Stimulated activated CD4-positive, alpha-beta T cell treated with anti-CD3 and anti-CD28 coated beads, Interleukin-1b, Interleukin-23, amount 100 ng/mL, for 24 hours (primary cell): ENCODE measurements at regions not wholly inside any gene's neighbourhood (a gene's known extent, or its start where the extent isn't known, plus 50 kb on each side); places are given as distances from the start of the nearest gene placed in this dataset.

Experiments
- DNase-seq, 4 experiments: peaks; one replicate each; pipeline ENCODE4 v3.0.0-alpha.2; 2020; ENCODE audit warnings: low read depth in 4 of 4, low spot score in 1 of 4

DNA sequence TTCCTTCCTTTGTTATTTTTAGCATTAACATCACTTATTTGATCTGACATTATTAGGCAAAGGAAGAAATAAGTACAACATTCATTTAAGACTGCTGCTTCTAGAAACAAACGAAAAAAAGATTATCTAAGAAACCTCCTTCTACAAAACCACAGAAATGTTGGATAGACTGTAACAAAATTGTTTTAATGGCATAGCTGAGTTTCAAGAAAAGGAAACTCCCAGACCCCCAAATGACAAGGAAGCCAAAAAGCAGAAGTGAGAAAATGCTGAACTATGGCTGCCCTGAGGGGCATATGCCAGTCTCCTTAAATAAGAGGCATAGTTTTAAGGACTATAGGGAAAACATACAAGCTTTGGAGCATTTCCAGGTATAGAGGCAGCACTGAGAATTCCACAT, 1431.6 kb upstream of the TENM3 start:
- DNase-seq = no peak

DNA sequence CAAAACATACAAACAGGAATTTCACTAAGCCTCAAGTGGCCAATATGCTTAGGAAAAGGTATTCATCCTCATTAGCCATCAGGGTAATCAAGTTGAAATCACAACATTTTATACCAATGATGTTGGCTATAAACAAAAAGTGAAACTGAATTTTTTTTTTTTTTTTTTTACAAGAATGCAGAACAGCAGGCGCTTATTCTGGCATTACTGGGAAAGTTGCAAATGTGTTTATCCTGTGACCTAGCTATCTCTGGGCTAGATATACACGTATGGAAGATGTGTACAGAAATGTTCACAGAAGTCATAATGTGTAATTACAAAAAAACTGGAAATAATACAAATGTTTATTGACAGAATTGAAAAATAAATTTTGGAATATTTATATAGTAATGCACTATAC, 1430.4 kb upstream of the TENM3 start:
- no peak for DNase-seq

DNA sequence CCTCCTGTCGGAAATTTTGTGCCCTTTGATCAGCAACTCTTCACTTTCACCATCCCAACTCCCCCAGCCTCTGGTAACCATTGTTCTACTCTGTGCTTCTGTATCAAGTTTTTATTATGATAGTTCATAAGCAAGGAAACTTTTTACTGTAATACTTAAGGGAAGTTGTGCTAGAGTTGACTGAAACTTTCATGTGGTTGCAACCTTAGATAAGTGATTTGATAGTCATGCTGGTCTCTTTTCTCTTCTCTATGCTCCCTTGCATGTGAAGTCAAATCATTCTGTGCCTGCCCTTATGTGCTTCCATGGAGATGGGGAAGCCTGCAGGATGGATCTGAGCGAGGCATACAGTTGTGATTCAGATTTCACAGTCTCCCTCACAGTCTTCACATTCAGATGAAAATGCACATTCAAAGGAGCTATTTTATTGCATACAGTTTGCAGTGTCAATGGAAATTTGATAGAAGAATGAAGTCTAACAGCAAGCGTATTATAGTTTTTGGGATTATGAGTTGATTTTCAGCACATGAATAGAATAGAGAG, 1428.3 kb upstream of the TENM3 start:
- DNase-seq = no peak

DNA sequence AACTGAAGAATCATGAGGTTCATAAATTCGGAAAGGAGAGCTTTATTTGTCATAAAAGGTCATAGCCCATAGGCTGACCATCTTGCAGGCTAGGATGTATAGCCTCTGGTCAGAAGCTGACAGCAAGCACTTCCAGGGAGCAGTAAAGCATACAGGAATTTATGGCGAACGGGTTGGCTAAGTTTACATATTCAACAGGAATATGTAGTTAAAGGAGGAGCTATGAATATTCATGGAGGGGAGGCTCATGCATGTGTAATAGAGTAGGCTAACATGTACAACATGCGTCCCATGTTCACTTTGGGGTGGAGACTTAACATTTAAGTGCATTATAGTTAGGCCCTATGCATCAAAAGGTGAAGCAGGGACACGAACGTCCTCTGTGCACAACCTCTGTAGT, 1425.7 kb upstream of the TENM3 start:
- DNase-seq = no peak

DNA sequence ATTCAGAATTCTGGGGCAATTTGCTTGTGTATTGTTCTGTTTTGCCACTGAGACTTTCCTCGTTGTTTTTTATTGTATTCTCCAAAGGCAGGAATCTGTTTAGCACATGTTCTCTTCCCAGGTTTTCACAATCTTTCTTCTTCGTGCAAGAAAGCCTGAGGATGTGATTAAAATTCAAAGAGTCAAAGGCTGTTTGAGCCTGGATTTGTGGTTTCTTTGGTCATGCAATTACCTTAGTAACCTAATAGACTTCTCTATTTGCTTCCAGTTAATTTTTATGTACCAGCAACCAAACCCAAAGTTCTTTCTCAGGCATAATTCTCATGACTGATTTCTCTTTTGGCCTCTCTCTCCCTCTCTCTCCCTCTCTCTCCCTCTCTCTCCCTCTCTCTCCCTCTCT, 1420.1 kb upstream of the TENM3 start:
- DNase-seq = no peak

DNA sequence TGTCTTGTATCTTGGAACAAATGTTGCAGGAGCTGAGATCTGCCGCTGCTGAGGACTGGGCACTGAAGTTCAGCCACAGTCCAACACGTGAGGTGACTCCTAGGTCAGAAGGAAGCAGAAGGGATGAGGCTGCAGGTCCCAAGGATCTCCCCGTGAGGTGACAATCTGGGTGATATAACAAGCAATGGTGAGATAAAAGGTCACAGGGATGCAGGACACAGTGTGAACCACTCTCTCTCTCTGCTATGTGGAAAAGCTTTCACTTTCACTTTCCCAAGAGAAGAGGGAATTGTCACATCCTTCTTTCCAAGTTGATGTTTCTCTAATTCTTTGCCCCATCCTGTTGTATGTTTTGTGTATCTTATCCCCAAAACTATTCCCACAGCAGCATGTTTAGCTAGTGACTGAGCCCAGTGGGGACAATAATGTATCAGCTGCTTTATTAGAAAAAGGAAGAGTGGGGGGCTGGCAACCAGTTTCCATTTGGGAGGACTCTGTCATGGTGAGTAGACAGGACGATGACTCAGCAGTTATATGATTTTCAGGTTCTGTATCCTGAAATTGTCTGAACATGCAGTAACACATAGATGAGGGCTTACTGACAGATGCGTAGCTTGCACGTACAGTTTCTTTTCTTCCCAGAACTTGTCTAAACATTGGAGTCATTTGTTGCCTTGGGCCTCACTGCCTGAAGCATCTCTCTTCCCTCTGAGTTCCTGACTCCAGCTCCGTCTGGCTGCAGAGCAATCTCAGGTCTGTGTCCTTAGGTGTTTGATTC, 1415.8 kb upstream of the TENM3 start:
- no peak for DNase-seq

DNA sequence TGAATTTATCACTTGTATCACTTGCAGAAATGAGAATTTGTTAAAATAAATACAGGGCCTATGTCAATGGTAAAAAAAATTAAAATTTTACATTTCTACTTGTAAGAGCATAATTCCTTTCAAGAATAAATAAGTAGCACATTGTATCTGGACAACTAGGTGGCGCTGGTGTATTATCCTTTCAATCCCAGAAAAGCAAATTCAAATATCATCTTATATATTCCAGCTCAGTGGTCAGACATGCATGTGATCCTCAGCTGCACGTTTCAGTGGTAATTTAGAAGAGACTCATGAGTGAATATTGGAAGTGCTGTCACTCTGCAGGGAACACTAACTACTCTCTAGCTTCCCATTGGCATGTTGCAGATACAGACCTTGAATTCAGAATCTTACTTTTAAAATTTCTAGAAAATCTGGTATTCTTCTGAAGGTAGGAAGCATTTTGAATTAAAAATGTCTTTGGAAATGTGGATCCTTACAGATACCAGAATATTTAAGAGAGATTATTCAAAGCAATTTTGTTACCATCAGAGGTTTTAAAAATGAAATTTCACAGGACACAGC, 1414.7 kb upstream of the TENM3 start:
- no peak for DNase-seq

DNA sequence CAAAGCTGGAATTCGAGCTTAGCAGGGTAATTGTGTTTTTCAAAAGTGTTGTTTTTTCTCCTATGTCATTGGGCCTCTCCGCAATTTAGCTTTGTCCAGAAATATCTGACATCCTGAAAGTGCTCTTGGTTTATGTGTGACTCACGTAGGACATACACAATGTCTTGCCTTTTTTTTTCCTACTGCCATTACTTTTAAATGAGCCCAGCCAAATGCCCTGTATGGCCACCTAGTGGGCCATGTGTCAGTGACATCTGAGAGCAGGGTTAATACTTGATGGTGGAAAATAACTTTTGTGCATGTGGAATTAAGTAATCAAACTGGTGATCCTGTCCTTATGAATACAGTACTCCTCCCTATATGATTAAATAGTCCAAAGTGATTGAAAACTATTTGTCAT, 1411.1 kb upstream of the TENM3 start:
- DNase-seq = no peak

DNA sequence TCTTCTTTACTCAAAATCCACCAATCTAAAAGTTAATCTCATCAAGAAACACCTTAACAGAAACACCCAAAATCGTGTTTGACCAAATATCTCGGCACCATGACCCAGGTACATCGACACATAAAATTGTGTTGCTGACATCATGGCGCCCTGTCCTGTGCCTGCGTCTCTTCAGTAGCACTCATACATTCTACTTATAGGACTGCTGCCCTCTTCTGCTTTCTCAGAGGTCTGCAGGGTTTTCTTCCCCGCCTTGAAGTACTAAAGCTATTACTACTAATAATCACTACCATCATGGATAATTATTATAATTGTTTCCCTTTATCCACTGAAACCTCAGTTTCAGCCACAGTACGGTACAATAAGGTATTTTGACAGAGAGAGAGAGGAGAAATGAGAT, 1403.1 kb upstream of the TENM3 start:
- DNase-seq = no peak

DNA sequence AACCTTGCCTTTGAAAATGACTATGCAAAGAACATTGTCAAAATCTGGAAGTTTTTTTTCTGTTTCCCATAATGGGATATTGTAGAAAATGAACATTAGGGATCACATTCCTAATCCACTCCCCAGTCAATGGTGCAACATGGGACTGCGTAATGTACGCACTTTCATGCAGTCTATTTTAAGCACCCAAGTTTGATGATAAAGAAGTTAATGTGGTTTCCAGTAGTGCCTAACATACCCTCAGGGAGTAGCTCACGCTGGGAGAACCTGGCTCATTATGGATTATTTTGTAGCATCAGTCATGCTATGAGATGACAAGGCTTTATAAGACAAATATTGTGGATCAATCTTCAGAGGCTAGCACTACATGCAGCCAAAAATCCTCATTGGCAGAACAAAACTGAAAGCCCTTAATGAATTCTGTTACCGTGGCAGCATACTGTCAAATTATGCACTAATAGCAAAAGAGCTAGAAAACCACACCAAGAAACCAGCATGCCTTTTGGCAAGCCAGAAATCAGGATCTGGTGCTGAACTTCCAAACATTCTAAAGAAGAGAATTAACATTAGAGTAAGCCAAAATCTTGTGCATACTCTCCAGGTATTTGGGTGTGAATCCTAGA, 1392.8 kb upstream of the TENM3 start:
- DNase-seq = no peak

DNA sequence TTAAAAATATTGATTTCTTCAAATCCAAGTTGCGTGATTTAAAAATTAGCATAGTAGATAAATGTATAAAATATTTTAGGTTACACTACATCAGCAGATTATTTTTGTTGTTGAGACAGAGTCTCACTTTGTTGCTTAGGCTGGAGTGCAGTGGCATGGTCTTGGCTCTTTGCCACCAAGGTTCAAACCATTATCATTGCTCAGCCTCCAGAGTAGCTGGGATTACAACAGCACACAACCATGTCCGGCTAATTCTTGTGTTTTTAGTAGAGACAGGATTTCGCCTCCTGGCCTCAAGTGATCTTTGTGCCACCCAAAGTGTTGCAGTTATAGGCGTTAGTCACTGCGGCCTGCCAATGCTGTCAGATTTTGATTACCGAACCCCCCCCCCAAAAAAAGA, 1390.5 kb upstream of the TENM3 start:
- no peak for DNase-seq

DNA sequence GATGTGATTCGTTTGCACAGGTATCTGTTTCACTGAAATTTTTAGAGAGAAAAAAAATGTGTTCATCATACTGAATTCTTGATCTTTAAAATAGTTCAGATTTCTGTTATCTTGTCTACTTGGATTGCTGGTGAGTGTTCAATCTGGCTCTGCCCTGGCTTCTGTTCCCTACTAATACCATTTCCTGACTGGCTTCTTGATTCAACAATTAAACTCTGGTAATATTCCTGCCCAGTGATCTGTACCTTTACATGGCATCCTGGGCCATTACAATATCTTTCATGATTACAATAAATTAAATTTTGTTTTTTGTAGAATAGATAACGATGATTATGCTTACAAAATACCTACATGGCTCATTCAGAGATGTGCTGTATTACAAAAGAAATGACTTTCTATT, 1388.0 kb upstream of the TENM3 start:
- no peak for DNase-seq

DNA sequence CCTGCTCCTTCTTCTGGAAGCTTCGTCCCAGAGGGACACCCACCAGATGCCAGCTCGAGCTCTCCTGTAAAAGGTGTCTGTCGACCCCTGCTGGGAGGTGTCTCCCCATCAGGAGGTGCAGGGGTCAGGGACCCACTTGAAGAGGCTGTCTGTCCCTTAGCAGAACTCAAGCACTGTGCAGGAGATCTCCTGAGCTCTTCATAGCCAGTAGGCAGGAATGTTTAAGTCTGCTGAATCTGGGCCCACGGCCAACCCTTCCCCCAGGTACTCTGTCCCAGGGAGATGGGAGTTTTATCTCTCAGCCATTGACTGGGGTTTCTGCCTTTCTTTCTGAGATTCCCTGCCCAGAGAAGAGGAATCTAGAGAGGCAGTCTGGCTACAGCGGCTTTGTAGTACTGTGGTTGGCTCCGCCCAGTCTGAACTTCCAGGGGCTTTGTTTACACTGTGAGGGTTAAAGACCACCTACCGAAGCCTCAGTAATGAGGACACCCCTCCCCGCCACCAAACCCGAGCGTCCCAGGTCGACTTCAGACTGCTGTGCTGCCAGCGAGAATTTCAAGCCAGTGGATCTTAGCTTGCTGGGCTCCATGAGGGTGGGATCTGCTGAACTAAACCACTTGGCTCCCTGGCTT, 1383.0 kb upstream of the TENM3 start:
- DNase-seq = no peak

DNA sequence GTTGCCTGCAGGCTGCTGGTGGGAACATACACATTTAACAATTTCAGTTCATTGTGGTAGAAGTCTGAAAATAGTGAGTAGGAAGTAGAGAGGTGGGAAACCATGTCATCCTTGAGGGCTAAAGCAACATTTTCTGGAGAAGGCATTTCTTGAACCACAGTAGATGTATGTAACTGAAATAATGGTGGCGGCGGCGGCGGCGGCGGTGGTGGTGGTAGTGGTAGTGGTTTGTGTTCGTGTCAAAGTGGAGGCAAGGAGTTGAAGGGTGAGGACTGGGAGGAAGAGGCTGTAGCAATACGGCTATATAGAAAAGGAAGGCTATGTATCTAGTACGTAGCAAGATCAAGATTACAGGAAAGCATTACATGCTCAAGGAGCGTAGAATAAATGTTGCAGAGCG, 1381.6 kb upstream of the TENM3 start:
- no peak for DNase-seq

DNA sequence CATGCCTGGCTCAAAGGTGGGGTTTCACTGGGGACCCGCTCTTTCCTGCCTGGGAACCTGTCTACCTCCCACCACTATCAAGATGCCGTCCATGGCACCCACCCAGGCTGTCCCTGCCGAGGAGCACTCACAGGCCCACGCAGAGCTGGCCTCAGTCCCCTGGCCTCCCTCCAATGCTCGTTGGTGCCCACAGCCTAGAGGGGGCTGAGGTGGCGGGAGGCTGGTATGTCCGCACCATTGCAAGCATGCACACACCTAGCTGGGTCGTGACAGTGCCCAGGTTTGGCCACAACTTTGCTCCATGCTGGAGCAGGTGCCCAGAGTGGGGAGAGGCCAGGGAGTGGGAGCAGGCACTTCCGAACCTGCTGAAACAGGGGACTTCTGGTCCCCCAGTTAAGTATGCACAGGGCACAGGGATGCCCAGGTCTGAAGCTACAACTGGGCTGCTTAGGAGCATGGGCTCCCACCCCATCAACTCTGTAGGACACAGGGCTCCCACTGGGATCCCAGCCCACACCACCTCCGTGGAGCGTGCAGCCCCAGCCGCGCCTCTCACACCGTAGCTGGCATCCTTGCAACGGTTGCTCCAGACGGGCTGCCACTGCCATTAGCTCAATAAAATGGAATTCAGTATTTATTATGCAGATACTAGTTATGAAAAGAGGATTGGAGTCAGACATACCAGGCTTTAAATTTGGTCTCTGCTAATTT, 1376.1 kb upstream of the TENM3 start:
- DNase-seq = no peak

DNA sequence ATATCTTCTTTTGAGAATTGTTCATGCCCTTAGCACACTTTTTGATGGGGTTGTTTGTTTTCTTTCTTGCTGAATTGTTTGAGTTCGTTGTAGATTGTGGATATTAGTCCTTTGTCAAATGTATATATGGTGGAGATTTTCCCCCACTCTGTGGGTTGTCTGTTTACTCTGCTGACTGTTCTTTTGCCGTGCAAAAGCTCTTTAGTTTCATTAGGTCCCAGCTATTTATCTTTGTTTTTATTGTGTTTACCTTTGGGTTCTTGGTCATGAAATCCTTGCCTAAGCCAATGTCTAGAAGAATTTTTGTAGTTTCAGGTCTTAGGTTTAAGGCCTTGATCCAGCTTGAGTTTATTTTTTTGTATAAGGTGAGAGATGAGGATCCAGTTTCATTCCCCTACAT, 1372.6 kb upstream of the TENM3 start:
- no peak for DNase-seq

DNA sequence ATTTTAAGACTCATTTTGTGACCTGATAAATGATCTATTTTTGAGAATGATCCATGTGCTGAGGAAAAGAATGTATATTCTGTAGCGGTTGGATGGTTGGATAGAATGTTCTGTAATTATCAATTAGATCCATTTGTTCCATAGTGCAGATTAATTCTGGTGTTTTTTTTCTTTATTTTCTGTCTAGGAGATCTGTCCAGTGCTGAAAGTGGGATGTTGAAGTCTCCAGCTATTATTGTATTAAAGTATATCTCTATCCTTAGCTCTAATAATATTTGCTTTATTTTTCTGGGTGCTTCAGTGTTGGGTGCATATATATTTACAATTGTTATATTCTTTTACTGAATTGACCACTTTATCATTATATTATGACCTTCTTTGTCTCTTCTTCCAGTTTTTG, 1344.9 kb upstream of the TENM3 start:
- no peak for DNase-seq

DNA sequence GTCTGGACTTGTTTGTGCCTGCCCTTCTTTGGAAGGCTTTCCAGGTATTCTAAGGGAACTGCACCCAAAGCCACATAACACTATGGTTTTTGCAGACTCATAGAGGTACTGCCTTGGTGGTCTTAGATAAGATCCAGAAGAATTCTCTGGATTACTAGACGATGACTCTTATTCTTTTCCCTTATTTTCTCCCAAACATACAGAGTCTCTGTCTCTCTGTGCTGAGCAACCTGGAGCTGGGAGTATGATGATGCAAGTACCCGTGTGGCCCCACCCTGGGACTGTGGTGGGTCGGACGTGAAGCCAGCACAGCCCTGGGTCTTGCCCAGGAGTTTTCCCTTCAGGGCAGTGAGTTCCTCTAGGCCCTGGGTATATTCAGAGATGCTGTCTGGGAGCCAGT, 1342.4 kb upstream of the TENM3 start:
- no peak for DNase-seq

DNA sequence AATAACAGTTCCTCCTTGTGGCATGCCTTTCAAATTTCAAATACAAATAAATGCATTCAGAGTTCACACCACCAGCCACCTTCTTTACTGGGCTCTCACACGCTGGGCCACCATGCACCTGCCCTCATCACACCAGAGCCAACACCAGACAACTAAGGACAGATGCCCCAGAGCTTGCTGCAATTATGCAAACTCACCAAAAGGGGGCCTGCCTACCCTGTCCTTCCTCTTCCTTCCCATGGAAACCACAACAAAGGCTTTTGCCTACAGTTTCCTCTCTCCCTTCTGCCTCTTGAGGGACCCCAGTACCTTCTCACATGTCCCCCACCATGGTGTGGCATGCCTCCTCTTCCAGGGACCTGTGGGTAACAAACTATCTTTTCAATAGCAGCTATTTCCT, 1333.9 kb upstream of the TENM3 start:
- DNase-seq = no peak

DNA sequence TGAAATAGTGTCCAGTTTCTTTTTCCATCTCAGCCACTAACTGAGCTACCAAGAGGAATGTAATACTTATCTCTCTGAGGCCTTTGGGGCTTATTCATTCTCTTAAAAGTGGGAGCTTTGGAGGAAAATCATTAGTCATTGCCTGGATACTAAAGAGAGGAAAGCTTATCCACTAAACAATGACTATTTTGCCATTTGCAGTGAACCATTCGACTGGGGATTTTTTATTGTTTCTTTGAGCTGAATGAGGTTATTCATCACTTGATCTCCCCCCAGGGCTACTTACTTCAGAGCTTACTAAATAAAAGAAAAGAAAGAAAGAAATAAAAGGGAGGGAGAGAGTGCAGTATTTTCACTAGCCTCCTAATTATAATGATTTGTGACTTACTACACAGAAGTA, 1329.5 kb upstream of the TENM3 start:
- DNase-seq = no peak

DNA sequence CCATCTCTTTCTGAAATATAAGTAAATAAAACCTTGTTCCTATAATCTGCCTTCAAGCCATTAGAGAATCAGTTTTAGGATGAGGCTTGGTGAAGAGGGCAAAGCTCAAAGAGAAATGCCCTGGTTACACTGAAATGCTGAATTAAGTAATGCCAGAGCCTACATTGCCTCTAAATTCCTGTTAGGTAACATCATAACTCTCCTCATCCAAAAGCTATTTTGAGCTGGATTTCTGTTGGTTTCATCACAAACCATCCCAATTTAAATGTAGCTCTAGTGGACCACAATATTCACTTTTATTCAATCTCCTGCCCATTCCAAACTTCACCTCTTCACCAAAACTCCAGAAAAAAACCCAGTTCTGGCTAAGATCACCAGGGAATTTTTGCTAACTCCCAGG, 1319.7 kb upstream of the TENM3 start:
- DNase-seq = no peak
